ENCODE measurements at regions not wholly inside any gene's neighbourhood (a gene's known extent, or its start where the extent isn't known, plus 50 kb on each side); places are given as distances from the start of the nearest gene placed in this dataset.
"Not testable (repeated sequence)": the region's sequence is repeated elsewhere in the genome, so short reads cannot be mapped to it uniquely, and the experiment has no call there.

DNA sequence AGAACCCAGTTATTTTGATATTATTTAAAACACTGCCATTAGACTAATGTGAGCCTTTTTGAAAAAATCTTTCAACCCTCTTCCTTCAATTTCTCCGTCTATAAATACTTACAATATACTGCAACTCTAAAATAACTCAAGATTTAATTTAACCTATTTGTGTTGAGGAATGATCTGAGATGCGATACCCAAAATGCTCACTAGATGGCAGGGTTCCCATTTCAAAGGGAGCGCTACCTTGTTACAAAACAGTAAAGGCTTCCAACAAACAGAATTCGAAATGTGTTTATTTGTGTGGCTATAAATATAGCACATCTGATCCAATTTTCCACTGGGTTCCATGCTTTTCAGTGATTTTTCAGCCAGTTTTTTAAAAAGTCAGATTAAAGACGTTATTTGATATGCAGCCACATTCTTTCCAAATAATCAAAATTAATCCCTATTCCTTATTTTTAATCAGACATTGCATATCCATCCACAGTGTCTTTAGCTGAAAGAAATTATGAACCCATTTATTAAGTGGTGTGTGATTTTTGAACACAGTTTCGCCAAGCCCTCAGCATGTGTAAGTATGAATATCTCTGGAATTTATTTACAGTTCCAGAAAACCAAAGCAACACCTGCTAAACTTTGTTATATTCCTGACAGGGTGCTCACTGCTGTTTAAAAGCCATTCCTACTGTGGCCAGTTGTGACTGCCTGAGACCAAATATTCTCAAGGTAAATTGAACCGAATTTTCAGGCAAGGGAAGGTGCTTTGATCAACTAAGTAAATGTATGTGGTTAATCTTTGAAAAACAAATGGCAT is 668.0 kb upstream of the LCORL start:
- DNase-seq = peak; percentile 15

DNA sequence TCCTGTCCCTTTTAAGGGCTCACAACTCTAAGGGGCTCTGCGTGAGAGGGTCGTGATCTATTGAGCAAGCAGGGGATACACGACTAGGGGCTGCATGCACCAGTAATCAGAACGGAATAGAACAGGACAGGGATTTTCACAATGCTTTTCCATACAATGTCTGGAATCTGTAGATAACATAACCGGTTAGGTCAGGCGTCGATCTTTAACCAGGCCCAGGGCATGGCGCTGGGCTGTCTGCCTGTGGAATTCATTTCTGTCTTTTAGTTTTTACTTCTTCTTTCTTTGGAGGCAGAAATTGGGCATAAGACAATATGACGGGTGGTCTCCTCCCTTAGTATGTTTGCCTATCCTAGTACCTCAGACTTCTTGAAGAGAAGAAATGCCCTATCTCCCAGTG is 666.8 kb upstream of the LCORL start:
- not testable (repeated sequence) for DNase-seq

DNA sequence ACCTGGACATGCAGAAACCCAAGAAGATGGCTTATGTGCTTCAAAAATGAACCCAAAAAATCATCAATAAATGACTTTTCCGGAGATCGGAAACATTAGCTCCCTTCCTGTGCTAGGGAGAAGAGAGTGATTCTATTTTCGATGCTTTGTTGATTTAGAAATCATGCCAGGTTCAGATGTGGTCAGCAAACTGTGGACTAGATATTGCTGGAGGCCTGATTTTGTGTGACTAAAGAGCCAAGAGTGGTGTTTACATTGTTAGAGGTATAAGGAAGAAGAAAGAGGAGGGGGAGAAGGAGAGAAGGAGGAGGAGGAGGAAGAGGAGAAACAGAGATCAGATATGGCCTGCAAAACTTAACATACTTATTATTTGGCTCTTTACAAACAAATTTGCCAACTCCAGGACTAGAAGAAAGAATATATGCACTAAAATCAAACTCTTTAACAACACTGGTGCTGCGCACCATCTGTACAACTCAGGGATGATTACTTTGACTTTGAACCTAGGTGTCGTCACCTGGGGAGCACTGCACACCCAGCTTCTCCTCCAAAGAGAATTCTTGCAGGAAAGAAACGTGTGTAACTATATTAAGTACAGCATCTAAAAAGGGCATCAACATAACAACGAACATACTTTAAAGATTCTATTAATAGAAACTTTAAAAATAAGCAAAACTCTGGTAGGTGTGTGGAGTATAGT is 664.9 kb upstream of the LCORL start:
- no peak for DNase-seq

DNA sequence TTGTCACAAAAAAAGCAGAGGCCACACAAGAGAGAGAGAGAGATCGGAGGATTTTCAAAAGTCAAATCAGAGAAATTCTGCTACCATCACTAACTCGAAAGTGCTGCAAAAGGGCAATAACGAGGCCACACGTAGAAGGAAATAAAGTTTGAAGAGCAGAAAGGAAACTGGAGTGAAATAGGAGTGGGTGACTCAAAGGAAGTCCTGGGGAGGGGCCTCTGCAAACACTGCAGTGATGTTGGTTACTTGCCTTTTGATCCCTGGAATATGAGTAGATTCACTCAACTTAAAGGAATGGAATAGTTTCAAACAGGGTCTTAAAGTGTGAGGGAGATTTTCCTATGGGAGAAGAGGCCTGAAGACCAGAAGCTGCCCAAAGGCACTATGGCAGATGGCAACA is 663.4 kb upstream of the LCORL start:
- DNase-seq = no peak

DNA sequence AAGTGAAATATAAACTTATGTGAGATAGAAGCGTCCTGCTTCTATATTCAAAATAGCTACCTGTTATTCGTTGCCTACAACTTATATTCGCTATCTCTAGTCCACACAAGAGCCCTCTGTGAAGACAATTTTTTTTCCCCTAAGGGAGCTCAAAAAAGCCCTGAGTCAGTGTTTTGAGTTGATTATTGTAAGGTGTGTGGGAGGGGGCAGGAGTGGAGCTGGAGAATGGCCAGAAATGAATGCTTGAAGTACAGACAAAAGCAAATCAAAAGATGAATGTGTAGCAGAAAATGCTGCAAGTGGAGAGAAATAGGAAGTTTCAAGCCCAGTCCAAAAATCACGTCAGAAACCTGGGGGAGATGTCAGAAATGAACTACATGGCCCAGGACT is 655.0 kb upstream of the LCORL start:
- no peak for DNase-seq

GRCh38 chr4:18675586-18676525 is 654.3 kb upstream of the LCORL start:
- DNase-seq = no peak

DNA sequence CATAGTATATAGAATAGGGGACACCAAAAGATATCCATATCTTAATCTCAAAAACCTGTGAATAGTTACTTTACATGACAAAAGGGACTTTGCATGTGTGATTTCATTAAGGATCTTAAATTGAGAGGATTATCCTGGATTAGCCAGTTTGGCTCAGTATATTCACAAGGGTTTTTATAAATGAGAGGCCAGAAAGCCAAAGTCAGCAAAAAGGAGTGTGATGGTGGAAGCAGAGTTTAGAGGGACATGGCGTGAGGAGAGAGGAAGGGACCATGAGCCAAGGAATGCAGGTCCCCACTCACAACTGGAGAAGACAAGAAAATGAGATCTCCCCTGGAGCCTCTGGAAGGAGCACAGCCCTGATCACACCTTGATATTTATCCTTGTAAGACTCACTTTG is 648.5 kb upstream of the LCORL start:
- no peak for DNase-seq

GRCh38 chr4:18669390-18669789 is 647.8 kb upstream of the LCORL start:
- DNase-seq = no peak

GRCh38 chr4:18666322-18666721 is 644.8 kb upstream of the LCORL start:
- no peak for DNase-seq

DNA sequence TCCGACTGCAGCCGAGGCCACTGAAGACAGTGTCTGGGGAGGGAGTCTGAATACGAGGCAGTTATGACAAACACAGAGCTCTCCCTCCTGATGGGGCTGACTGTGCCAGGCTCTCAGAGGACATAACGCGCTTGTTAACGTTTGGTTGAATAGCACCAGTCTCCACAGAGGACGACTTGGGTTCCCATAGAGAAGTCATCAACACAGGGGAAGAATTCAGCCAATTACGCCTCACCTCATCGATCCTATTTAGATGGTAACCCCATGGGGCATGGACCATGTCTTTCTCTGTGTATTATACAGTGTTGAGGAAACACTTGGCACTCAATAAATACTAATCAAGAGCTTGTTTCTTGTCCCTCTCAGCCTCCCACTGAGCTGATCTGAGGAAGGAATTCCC is 642.6 kb upstream of the LCORL start:
- DNase-seq = no peak

DNA sequence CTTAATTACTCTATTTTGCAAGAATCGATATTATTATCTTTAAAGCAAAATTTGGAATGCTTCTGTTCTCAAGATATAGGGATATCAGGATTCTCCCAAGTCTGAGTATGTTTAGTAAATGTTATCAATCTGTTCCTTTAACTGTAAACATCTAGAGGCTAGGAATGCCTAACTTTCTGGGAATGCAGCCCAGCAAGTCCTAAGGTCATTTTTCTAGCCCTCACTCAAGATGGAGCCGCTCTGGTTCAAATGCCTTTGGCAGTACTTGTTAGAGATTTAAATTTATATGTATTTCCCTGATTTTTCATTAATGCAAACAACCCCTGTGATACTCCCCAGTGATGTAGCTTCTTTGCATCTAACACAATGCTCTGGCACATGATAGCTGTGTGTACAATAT is 623.8 kb upstream of the LCORL start:
- no peak for DNase-seq

DNA sequence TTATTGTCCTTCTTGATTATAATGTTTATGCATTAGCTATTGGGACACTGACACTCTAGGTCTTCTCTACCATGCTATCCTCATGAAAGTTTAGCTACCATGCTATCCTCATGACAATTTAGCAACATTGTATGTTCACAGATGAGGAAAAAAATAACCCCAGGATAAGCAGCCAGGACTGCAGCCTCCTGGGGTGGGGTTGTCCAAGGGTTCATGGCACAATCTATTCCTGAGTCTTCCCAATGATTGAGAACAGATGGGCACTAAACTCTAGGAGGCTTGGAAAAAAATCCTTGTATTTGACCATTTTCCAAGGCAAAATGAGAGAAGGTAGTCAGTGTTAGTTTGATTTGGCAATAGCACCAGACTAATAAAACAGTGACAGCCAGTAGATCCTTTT is 619.8 kb upstream of the LCORL start:
- no peak for DNase-seq

DNA sequence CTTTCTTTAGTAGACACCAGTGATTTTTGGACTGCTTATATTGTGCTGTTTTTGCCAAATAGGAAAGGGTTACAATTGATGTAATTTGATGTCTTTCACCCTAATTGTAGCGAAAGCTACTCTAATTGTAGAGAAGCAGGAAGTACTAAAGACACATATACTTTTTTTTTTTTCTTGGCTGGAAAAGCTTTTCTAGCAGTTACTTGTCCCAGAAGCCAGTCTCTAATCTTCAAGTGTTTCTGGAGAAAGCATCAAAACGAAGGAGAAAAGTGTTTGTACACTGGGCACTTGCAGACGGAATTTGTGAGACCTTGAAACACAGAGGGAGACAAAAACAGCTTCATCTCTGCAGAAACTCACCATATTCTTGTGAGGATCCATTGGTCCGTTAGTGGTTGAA is 616.5 kb upstream of the LCORL start:
- DNase-seq = no peak

DNA sequence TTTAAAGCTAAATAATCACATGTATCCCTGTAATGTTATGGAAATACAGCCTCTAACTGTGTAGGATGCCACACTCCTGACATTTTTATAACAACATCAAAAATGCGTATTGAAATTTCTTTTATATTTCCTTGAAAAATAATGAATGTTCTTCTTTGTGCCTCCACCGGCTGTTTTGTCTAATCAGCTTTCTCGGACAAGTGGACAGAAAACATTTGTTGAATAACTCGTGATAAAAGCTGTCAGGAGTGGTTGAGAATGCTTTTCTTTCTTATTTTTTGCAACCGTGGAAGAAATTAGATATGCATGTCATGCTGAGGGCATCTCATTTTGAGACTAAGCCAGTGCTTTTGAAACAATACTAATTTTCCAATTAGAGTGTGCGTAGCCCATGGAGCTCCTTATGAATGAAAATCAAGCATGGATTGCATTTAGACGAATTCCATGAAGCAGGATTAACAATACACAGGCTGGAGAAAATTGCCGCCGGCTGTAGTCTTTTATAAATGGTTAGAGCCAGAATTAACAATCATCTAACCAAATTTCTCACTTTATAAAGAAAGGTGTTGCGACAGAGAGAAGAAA is 614.5 kb upstream of the LCORL start:
- no peak for DNase-seq

GRCh38 chr4:18635531-18635930 is 614.0 kb upstream of the LCORL start:
- DNase-seq = no peak

DNA sequence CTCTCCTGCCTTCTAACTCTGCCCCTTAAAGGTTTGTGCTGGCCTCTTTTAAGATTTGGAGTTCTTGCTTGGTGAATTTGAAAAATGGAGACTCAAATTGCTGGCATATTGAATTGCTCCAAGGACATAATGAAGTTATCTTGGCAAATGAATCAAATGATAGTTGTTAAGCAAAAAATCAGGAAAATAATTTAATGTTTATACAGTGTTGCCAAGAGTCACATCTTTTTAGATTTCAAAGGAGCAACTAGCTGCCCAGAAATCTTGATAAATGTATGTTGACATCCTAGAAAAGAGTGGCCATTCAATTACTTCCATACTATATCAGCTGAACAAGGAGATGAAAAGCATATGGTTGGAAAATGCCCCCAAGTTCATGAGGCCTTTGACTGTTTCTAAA is 610.0 kb upstream of the LCORL start:
- no peak for DNase-seq

GRCh38 chr4:18630218-18631110 is 608.9 kb upstream of the LCORL start:
- no peak for DNase-seq

DNA sequence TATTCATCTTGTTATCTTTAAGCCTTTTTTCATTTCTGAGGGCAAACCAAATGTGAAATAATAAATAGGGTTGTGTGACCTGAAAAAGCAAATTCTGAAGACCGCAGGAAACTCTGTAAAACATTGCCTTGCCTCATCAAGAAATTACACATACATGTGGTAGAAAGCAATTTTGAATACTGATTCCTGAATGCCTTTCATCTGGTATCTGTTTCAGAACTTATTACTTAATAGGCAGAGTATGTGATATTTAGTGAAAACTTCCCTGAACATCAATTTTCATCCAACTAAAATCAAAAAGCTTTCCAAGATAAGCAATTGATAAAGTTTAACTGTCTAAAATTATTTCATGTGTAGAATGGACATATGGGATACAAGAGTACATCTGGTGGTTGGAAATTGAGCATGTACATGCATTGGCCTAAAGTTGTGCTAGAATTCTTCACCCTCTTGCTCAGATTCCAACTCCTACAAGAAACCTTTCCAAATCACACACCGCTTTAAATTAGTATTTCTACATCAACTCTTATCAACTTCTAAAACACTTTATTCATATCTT is 606.0 kb upstream of the LCORL start:
- DNase-seq = no peak

- no peak for DNase-seq
Observed at GRCh38 chr4:18626996-18627395, 605.4 kb upstream of the LCORL start.

DNA sequence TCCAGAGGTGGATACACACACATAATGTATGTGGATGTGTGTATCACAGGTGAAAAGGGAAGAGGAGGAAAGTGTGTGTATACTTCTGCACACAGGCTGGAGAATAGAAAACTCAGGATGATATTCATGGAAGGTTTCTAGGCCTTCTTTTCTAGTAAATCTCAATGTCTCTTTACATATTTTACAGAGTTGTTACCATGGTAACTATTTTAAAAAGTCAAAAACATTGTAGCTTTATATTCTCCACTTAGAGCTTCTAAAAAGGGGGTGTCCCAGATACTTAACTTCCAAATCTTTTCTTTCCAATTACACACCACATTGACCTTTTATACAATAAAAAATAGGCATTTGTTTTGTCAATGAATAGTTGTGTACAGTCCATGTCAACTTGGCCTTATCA is 604.8 kb upstream of the LCORL start:
- no peak for DNase-seq

- no peak for DNase-seq
Observed at GRCh38 chr4:18621186-18621585, 599.6 kb upstream of the LCORL start.

DNA sequence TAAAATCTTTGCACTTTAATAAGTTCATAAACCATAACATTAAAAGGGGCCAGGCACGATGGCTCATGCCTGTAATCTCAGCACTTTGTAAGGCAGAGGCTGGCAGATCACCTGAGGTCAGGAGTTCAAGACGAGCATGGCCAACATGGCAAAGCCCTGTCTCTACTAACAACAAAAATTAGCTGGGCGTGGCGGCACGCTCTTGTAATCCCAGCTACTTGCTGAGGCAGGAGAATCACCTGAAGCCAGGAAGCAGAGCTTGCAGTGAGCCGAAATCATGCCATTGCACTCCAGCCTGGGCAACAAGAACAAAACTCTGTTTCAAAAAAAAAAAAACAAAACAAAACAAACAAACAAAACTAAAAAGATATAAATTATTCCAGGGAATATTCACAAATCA is 595.2 kb upstream of the LCORL start:
- no peak for DNase-seq

Data from MV-4-11 (cell line).